ENCODE measurements at regions not wholly inside any gene's neighbourhood (a gene's known extent, or its start where the extent isn't known, plus 50 kb on each side); places are given as distances from the start of the nearest gene placed in this dataset.

DNA sequence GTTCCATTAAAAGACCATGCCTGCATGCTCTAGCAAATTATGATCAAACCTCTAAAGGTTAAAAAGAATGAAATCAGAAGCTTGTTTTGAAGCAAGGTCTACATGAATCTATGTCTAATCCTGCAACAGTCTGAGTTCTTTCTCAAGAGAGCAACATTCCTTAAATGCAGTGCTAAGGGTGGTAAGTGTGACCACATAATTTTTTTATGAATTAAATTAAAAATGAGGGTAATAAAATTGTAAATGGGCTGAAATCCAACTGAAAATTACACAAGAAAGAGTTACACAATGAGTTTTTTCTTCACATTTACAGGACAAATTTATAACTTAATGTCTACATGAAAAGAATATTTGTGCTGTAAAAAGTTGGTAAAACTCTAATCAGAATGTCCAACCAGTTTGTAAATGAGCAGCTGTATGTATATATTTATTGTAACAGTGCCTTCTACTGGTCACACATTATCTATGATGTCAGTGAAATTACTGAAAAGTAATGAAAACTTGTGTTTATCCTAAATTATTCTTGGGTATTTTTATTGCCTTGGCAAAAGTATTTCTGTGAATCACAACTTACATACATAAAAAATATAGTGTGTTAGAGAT, 336.3 kb upstream of the PITX2 start:
- TF ChIP-seq POLR2A (IDR thresholded peaks at IDR 0.05) (no peak), POLR2AphosphoS5 (IDR thresholded peaks at IDR 0.05) (no peak)
- TF ChIP-seq, protein P1, sequence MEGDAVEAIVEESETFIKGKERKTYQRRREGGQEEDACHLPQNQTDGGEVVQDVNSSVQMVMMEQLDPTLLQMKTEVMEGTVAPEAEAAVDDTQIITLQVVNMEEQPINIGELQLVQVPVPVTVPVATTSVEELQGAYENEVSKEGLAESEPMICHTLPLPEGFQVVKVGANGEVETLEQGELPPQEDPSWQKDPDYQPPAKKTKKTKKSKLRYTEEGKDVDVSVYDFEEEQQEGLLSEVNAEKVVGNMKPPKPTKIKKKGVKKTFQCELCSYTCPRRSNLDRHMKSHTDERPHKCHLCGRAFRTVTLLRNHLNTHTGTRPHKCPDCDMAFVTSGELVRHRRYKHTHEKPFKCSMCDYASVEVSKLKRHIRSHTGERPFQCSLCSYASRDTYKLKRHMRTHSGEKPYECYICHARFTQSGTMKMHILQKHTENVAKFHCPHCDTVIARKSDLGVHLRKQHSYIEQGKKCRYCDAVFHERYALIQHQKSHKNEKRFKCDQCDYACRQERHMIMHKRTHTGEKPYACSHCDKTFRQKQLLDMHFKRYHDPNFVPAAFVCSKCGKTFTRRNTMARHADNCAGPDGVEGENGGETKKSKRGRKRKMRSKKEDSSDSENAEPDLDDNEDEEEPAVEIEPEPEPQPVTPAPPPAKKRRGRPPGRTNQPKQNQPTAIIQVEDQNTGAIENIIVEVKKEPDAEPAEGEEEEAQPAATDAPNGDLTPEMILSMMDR (IDR thresholded peaks at IDR 0.05) = no peak
